GM19023 (cell line): ENCODE measurements at regions not wholly inside any gene's neighbourhood (a gene's known extent, or its start where the extent isn't known, plus 50 kb on each side); places are given as distances from the start of the nearest gene placed in this dataset.
"Not testable (repeated sequence)": the region's sequence is repeated elsewhere in the genome, so short reads cannot be mapped to it uniquely, and the experiment has no call there.

ENCODE experiments used
- ATAC-seq: cut with Tn5 transposase; IDR thresholded peaks from one replicate; pipeline ENCODE4 v1.9.1; 2021; ENCODE audit warnings: mild to moderate bottlenecking, moderate library complexity; ENCODE audit not compliant: unreplicated experiment

DNA sequence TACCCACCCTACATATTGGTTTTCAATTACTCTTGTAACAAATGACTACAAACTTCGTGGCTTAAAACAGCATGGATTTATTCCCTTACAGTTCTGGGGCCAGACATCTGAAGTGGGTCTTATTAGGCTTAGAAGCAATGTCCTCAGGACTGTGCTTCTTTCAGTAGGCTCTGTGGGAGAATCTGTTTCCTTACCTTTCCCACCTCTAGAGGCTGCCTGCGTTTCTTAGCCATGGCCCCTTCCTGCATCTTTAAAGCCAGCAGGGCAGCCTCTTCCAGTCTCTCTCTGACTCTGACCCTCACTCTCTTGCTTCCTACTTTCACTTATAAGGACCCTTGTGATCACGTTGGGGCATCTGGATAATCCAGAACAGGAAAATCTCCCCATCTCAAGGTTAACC lies 252.5 kb upstream of the PGRMC2 start:
- no peak for ATAC-seq

- ATAC-seq, result no peak
Measured at GRCh38 chr4:128538111-128538882, 250.7 kb upstream of the PGRMC2 start.

DNA sequence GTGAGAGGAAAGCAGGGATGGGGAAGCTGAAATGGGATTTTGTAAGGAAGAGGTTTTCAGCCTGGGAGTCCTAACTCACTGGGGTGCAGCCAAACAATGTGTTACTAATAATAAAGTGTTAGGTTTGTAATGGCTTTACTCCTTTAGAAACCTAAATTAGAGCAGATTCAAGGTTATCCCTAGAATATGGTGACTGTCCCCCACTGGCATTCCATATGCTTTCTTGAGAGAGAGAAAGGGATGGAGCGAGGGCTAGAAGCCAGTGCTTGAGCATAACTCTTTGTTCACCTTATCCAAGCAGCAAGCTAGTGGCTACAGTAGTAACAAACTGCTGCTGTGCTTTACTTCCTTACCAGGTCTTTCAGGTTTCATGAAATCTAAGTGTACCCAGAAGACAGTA lies 249.1 kb upstream of the PGRMC2 start:
- ATAC-seq, result no peak

GRCh38 chr4:128535510-128535909 lies 247.9 kb upstream of the PGRMC2 start:
- not testable (repeated sequence) for ATAC-seq

- ATAC-seq, result no peak
Measured at GRCh38 chr4:128528793-128529553, 241.4 kb upstream of the PGRMC2 start.

GRCh38 chr4:128527946-128528576 lies 240.4 kb upstream of the PGRMC2 start:
- no peak for ATAC-seq

GRCh38 chr4:128527351-128527750 lies 239.7 kb upstream of the PGRMC2 start:
- ATAC-seq, result no peak

GRCh38 chr4:128525992-128526630 lies 238.5 kb upstream of the PGRMC2 start:
- no peak for ATAC-seq

GRCh38 chr4:128525387-128525786 lies 237.8 kb upstream of the PGRMC2 start:
- ATAC-seq, result no peak

- no peak for ATAC-seq
Measured at GRCh38 chr4:128524311-128524710, 236.7 kb upstream of the PGRMC2 start.

- ATAC-seq, result no peak
Measured at GRCh38 chr4:128521648-128522111, 234.1 kb upstream of the PGRMC2 start.

GRCh38 chr4:128521156-128521555 lies 233.5 kb upstream of the PGRMC2 start:
- ATAC-seq, result no peak

GRCh38 chr4:128519163-128519830 lies 231.7 kb upstream of the PGRMC2 start:
- ATAC-seq, result no peak

- peak; percentile 96 for ATAC-seq
Measured at GRCh38 chr4:128517739-128518510, 230.3 kb upstream of the PGRMC2 start.

DNA sequence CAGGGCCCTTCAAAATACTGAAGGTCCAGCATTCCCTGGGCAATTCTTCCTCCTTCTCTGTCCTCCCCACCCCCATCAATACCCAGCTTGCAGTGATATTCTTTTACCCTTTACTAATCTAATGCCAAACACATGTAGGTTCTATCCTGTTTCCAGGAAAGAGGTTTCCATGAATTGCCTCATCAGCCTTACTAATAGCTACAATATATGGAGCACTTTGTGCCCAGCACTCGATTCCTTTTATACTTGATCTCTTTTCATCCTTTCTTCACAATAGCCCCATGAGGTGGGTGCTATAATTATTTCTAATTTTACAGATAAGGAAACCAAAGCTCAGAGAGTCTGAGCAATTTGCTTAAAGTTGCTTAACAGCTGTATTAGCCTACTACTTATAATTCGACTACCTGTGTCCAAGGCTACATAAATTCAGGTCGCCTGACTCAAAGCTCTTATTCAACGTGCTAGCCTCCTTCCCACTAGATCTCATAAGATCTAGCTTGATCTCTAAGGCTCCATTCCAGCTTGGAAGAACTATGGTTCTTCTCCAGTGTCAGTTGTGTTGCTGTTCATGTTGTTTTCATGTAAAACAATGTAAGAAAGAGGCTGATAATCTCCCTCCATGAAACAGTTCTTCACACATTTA lies 229.6 kb upstream of the PGRMC2 start:
- ATAC-seq, result peak; percentile 8

DNA sequence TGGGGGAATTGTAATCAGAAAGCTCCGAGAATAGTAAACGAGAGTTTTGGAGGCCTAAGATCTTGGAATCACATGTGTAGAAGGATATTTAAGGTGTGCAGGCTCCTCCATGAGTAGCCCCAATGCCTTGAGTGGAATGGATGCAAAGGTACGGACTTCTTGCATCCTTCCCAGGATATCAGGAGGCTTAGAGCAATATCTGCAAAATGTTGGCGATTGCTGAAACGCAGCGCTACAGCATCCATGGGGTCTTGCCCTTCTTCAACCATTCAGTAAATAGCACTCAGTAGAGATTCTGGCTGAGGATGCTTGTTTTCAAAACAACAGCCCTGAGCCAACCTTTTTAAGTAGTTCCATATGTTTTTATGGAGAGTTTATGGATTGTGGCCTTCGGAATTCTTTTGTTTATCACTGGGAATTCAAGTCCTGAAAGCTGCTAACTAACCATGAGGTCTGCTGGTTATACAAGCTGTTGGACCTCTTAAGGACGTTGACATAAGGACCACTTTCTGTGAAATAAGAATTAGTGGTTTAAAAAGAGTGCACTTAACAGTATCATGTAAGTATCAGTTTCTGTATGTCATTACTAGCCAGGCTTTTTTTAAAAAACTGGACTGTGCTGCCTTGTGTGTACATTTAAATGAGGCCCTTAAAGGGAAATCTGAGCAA lies 228.8 kb upstream of the PGRMC2 start:
- ATAC-seq, result peak; percentile 43

GRCh38 chr4:128513664-128514484 lies 226.3 kb upstream of the PGRMC2 start:
- no peak for ATAC-seq

DNA sequence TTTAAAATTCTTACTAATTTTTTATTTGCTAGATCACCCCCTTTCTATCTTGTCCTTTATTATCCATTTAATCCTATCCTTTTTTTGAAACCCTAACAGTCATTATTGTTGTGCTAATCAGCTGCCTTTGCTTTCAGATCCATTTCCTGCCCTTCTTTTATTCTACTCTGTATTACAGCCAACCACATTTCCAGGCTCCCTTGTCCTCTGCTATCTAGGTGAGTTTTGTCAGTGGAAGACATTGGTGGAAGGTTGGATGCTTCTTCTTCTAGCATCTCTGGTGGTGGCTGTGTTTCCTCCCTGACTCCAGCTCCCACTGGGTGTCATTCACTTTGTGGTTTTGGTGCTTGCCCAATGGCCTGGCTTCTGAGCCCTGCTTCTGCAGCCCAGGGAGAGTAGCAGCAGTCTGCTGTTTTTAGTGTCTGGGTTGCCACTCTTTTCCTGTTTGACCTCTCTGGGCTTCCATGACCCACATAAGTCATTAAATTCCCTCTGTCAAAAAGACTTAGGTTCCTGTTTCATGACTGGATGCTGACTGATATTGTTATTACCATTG lies 225.2 kb upstream of the PGRMC2 start:
- no peak for ATAC-seq
